ENCODE measurements at regions not wholly inside any gene's neighbourhood (a gene's known extent, or its start where the extent isn't known, plus 50 kb on each side); places are given as distances from the start of the nearest gene placed in this dataset.

GRCh38 chr3:127337911-127338531, 50.2 kb upstream of the PRR20G start:
- no peak for DNase-seq

Data from effector CD8-positive, alpha-beta T cell (primary cell).